ENCODE measurements at regions not wholly inside any gene's neighbourhood (a gene's known extent, or its start where the extent isn't known, plus 50 kb on each side); places are given as distances from the start of the nearest gene placed in this dataset.

GRCh38 chr13:102993348-102993747 lies 72.9 kb downstream of the SLC10A2 start:
- no peak for DNase-seq (ENCODE audit: low spot score)

- DNase-seq (ENCODE audit: low spot score) = no peak
These were observed 82.0 kb downstream of the SLC10A2 start for GRCh38 chr13:102984210-102984609.

GRCh38 chr13:102983496-102983895 lies 82.7 kb downstream of the SLC10A2 start:
- DNase-seq (ENCODE audit: low spot score) = no peak

- DNase-seq (ENCODE audit: low spot score) = no peak
These were observed 85.8 kb downstream of the SLC10A2 start for GRCh38 chr13:102980331-102980982.

- no peak for DNase-seq (ENCODE audit: low spot score)
These were observed 88.0 kb downstream of the SLC10A2 start for GRCh38 chr13:102978168-102978567.

- DNase-seq (ENCODE audit: low spot score) = no peak
These were observed 88.7 kb downstream of the SLC10A2 start for GRCh38 chr13:102977471-102977870.

- DNase-seq (ENCODE audit: low spot score) = no peak
These were observed 91.7 kb downstream of the SLC10A2 start for GRCh38 chr13:102974317-102975087.

- no peak for DNase-seq (ENCODE audit: low spot score)
These were observed 94.0 kb downstream of the SLC10A2 start for GRCh38 chr13:102972191-102972590.

GRCh38 chr13:102970542-102970941 lies 95.7 kb downstream of the SLC10A2 start:
- DNase-seq (ENCODE audit: low spot score) = peak; percentile 44

GRCh38 chr13:102968572-102969228 lies 97.5 kb downstream of the SLC10A2 start:
- DNase-seq (ENCODE audit: low spot score) = peak; percentile 57

GRCh38 chr13:102965802-102966201 lies 100.4 kb downstream of the SLC10A2 start:
- no peak for DNase-seq (ENCODE audit: low spot score)

- DNase-seq (ENCODE audit: low spot score) = no peak
These were observed 103.8 kb downstream of the SLC10A2 start for GRCh38 chr13:102962430-102962829.

- no peak for DNase-seq (ENCODE audit: low spot score)
These were observed 105.3 kb downstream of the SLC10A2 start for GRCh38 chr13:102960959-102961358.

GRCh38 chr13:102956449-102956848 lies 109.8 kb downstream of the SLC10A2 start:
- no peak for DNase-seq (ENCODE audit: low spot score)

GRCh38 chr13:102954350-102954749 lies 108.5 kb downstream of the ERCC5 start:
- DNase-seq (ENCODE audit: low spot score) = no peak

GRCh38 chr13:102951808-102952207 lies 106.0 kb downstream of the ERCC5 start:
- DNase-seq (ENCODE audit: low spot score) = no peak

- no peak for DNase-seq (ENCODE audit: low spot score)
These were observed 102.0 kb downstream of the ERCC5 start for GRCh38 chr13:102947745-102948405.

- no peak for DNase-seq (ENCODE audit: low spot score)
These were observed 100.1 kb downstream of the ERCC5 start for GRCh38 chr13:102945886-102946285.

- DNase-seq (ENCODE audit: low spot score) = no peak
These were observed 99.5 kb downstream of the ERCC5 start for GRCh38 chr13:102945324-102945815.

- no peak for DNase-seq (ENCODE audit: low spot score)
These were observed 99.0 kb downstream of the ERCC5 start for GRCh38 chr13:102944821-102945220.

GRCh38 chr13:102940770-102941169 lies 94.9 kb downstream of the ERCC5 start:
- no peak for DNase-seq (ENCODE audit: low spot score)

- DNase-seq (ENCODE audit: low spot score) = no peak
These were observed 94.3 kb downstream of the ERCC5 start for GRCh38 chr13:102940143-102940542.
